GM20000 (cell line): ENCODE measurements at regions not wholly inside any gene's neighbourhood (a gene's known extent, or its start where the extent isn't known, plus 50 kb on each side); places are given as distances from the start of the nearest gene placed in this dataset.

ENCODE experiments used
- DNase-seq: peaks from one replicate; pipeline ENCODE4 v3.0.0; 2012; ENCODE audit warnings: low spot score
- CTCF ChIP-seq: IDR thresholded peaks from 2 replicates; pipeline ENCODE4 v1.5.1; 2012; ENCODE audit warnings: mild to moderate bottlenecking, control low read depth; ENCODE audit errors: extremely low read depth, missing control alignments

- DNase-seq: no peak
- no peak for TF ChIP-seq CTCF
These were observed 153.5 kb upstream of the KIF2A start for GRCh38 chr5:62152394-62153087.

- no peak for TF ChIP-seq CTCF
These were observed 151.2 kb upstream of the KIF2A start for GRCh38 chr5:62154758-62155157.

GRCh38 chr5:62155988-62156387, 150.0 kb upstream of the KIF2A start:
- no peak for DNase-seq
- no peak for TF ChIP-seq CTCF

More at GRCh38 chr5:62154758-62155157, 151.2 kb upstream of the KIF2A start:
- no peak for DNase-seq

GRCh38 chr5:62167561-62168057, 138.4 kb upstream of the KIF2A start:
- no peak for DNase-seq
- TF ChIP-seq CTCF: no peak

GRCh38 chr5:62168506-62169281, 137.3 kb upstream of the KIF2A start:
- DNase-seq: no peak
- no peak for TF ChIP-seq CTCF

GRCh38 chr5:62178258-62178657, 127.7 kb upstream of the KIF2A start:
- TF ChIP-seq CTCF: no peak
- no peak for DNase-seq

- DNase-seq: no peak
- no peak for TF ChIP-seq CTCF
These were observed 123.2 kb upstream of the KIF2A start for GRCh38 chr5:62182802-62183201.
